Erythroblast (primary cell): ENCODE measurements at regions not wholly inside any gene's neighbourhood (a gene's known extent, or its start where the extent isn't known, plus 50 kb on each side); places are given as distances from the start of the nearest gene placed in this dataset.

Experiments
- GATA1 ChIP-seq: IDR thresholded peaks from 2 replicates; pipeline ENCODE4 v1.6.1; 2011; ENCODE audit warnings: low read depth, mild to moderate bottlenecking, control low read depth, low read length, moderate library complexity
- POLR2A ChIP-seq: IDR thresholded peaks from 2 replicates; pipeline ENCODE4 v1.6.1; 2011; ENCODE audit warnings: mild to moderate bottlenecking, low read length

DNA sequence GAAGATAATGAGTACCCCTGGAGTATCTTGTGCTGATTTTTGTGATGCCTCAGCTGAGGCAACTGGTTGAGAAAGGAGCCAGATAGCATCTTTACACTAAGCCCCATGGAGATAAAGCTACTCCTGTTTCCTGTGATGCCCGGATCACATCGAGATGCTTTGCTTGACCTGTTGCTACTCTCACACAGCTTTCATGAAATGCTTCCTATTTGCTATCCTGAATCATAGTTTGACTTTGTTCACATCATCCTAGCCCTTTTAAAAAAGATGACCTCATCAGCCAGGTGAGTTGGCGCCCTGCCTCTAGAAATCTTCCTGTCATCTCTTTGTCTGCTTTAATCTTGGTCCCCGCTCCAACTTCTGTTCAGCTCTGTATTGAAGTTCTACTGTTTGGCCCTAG lies 409.6 kb upstream of the TBL1XR1 start:
- no peak for TF ChIP-seq POLR2A
- TF ChIP-seq GATA1 = no peak
